Mesenchymal stem cell (in vitro differentiated cells and primary cell): ENCODE measurements at regions not wholly inside any gene's neighbourhood (a gene's known extent, or its start where the extent isn't known, plus 50 kb on each side); places are given as distances from the start of the nearest gene placed in this dataset.

ENCODE experiments used
- DNase-seq: peaks from one replicate; pipeline ENCODE4 v3.0.0-alpha.2; 2013
- H2AFZ ChIP-seq: one replicate; pipeline ENCODE4 v1.6.1; 2013; ENCODE audit warnings: low read depth, mild to moderate bottlenecking, control low read depth, inconsistent platforms, low read length, moderate library complexity
- H2AK5ac ChIP-seq: 2 replicates; pipeline ENCODE4 v1.6.1; 2013; ENCODE audit warnings: low read length, moderate library complexity, mild to moderate bottlenecking, inconsistent platforms; ENCODE audit not compliant: severe bottlenecking
- H2BK120ac ChIP-seq: one replicate; pipeline ENCODE4 v1.6.1; 2013; ENCODE audit warnings: low read depth, mild to moderate bottlenecking, inconsistent platforms, low read length, moderate library complexity
- H2BK12ac ChIP-seq, 2 experiments: one replicate each; pipeline ENCODE4 v1.6.1; 2013; ENCODE audit warnings: inconsistent platforms in 2 of 2, low read length in 2 of 2, mild to moderate bottlenecking in 2 of 2, moderate library complexity in 2 of 2, control low read depth in 1 of 2
- H2BK15ac ChIP-seq: one replicate; pipeline ENCODE4 v1.6.1; 2013; ENCODE audit warnings: mild to moderate bottlenecking, low read depth, inconsistent platforms; ENCODE audit not compliant: poor library complexity, severe bottlenecking
- H2BK5ac ChIP-seq: 2 replicates; pipeline ENCODE4 v1.6.1; 2013; ENCODE audit warnings: low read depth, mild to moderate bottlenecking, low read length, control low read depth, inconsistent platforms; ENCODE audit not compliant: poor library complexity, severe bottlenecking
- H3K14ac ChIP-seq, 2 experiments: one replicate each; pipeline ENCODE4 v1.6.1; 2013; ENCODE audit warnings: inconsistent platforms in 2 of 2, low read length in 2 of 2, control low read depth in 1 of 2, mild to moderate bottlenecking in 1 of 2, moderate library complexity in 1 of 2
- H3K18ac ChIP-seq, 2 experiments: one replicate each; pipeline ENCODE4 v1.6.1; 2013; ENCODE audit warnings: inconsistent platforms in 2 of 2, low read length in 2 of 2, control low read depth in 1 of 2, low read depth in 1 of 2, mild to moderate bottlenecking in 1 of 2
- H3K23ac ChIP-seq, 2 experiments: one replicate each; pipeline ENCODE4 v1.6.1; 2013; ENCODE audit warnings: inconsistent platforms in 2 of 2, low read length in 2 of 2, mild to moderate bottlenecking in 2 of 2, moderate library complexity in 2 of 2, control low read depth in 1 of 2
- H3K27ac ChIP-seq: 2 replicates; pipeline ENCODE4 v1.5.1; 2013; ENCODE audit warnings: mild to moderate bottlenecking, moderate library complexity, low read length, control low read depth, inconsistent platforms; ENCODE audit not compliant: poor library complexity, severe bottlenecking
- H3K27me3 ChIP-seq, 2 experiments: 2 replicates each; pipeline versions ENCODE4 v1.6.1 to v1.7.0; 2013; ENCODE audit warnings: low read length in 2 of 2, mild to moderate bottlenecking in 2 of 2, moderate library complexity in 2 of 2, control low read depth in 1 of 2, inconsistent platforms in 1 of 2; ENCODE audit not compliant: control insufficient read depth in 1 of 2, insufficient read depth in 1 of 2
- H3K36me3 ChIP-seq, 2 experiments: 2 replicates each; pipeline versions ENCODE4 v1.6.1 to v1.7.0; 2013; ENCODE audit warnings: low read length in 2 of 2, control low read depth in 1 of 2, inconsistent platforms in 1 of 2, low read depth in 1 of 2, mild to moderate bottlenecking in 1 of 2; ENCODE audit not compliant: insufficient read depth in 2 of 2, control insufficient read depth in 1 of 2
- H3K4ac ChIP-seq, 2 experiments: one replicate each; pipeline ENCODE4 v1.6.1; 2013; ENCODE audit warnings: inconsistent platforms in 2 of 2, low read length in 2 of 2, mild to moderate bottlenecking in 2 of 2, moderate library complexity in 2 of 2, control low read depth in 1 of 2, low read depth in 1 of 2
- H3K4me1 ChIP-seq: 2 replicates; pipeline ENCODE4 v1.6.1; 2013; ENCODE audit warnings: low read depth, low read length, control low read depth; ENCODE audit not compliant: control insufficient read depth, insufficient read depth
- H3K4me2 ChIP-seq: 2 replicates; pipeline ENCODE4 v1.6.1; 2013; ENCODE audit warnings: low read length, mild to moderate bottlenecking, inconsistent platforms; ENCODE audit not compliant: poor library complexity, severe bottlenecking
- H3K4me3 ChIP-seq, 2 experiments: 2 replicates each; pipeline versions ENCODE4 v1.5.1 to v1.7.0; 2013; ENCODE audit warnings: low read length in 2 of 2, mild to moderate bottlenecking in 2 of 2, control low read depth in 1 of 2, low read depth in 1 of 2; ENCODE audit not compliant: insufficient read depth in 1 of 2
- H3K79me1 ChIP-seq: replicated peaks from 2 replicates; pipeline ENCODE4 v1.6.1; 2013; ENCODE audit warnings: mild to moderate bottlenecking, control low read depth, low read length, inconsistent platforms; ENCODE audit not compliant: poor library complexity, severe bottlenecking
- H3K9ac ChIP-seq: 2 replicates; pipeline ENCODE4 v1.7.0; 2013; ENCODE audit warnings: mild to moderate bottlenecking, low read length, moderate library complexity
- H3K9me3 ChIP-seq: 2 replicates; pipeline ENCODE4 v1.7.0; 2013; ENCODE audit warnings: mild to moderate bottlenecking, low read length; ENCODE audit not compliant: control insufficient read depth
- H4K8ac ChIP-seq: one replicate; pipeline ENCODE4 v1.6.1; 2013; ENCODE audit warnings: inconsistent platforms, mild to moderate bottlenecking, low read length, moderate library complexity
- H4K91ac ChIP-seq: one replicate; pipeline ENCODE4 v1.6.1; 2013; ENCODE audit warnings: mild to moderate bottlenecking, low read length, inconsistent platforms
- WGBS: methylation state at CpG from one replicate; pipeline ENCODE4 v1.1.7; 2013; ENCODE audit warnings: mixed read lengths; 5-methylcytosine and 5-hydroxymethylcytosine counted together

- no peak overlapping the region for H4K8ac ChIP-seq
- H3K79me1 ChIP-seq: no peaks in the 10 kb centered on the region
- H4K91ac ChIP-seq: no peak overlapping the region
- H3K14ac ChIP-seq: no peak overlapping the region
- H3K27ac ChIP-seq: no peak overlapping the region
- no peaks in the 10 kb centered on the region for H3K9me3 ChIP-seq
- H3K9ac ChIP-seq: no peak overlapping the region
- no peak overlapping the region for H2BK15ac ChIP-seq
- H3K4ac ChIP-seq: no peak overlapping the region
- no peak for DNase-seq
- H3K4me3 ChIP-seq: no peak overlapping the region
- no peaks in the 10 kb centered on the region for H3K4me1 ChIP-seq
- H2BK5ac ChIP-seq: no peak overlapping the region
- H2BK12ac ChIP-seq: no peak overlapping the region
- H3K36me3 ChIP-seq: no peaks in the 10 kb centered on the region
- H3K4me2 ChIP-seq: no peak overlapping the region
- H3K18ac ChIP-seq: no peak overlapping the region
- H2BK120ac ChIP-seq: no peak overlapping the region
- H2AFZ ChIP-seq: no peak overlapping the region
- H3K27me3 ChIP-seq: no peaks in the 10 kb centered on the region
- no peak overlapping the region for H2AK5ac ChIP-seq
- no peak overlapping the region for H3K23ac ChIP-seq
Observed at GRCh38 chr3:20404741-20405100, 218.7 kb upstream of the SGO1 start.

- Histone ChIP-seq H3K4me3 (no peak overlapping the region), H3K4me1 (no peaks in the 10 kb centered on the region), H3K79me1 (no peaks in the 10 kb centered on the region), H3K36me3 (no peaks in the 10 kb centered on the region), H3K4me2 (no peak overlapping the region), H4K8ac (no peak overlapping the region), H2AK5ac (no peak overlapping the region), H3K27ac (no peak overlapping the region), H3K9ac (no peak overlapping the region), H2BK120ac (no peak overlapping the region), H3K23ac (no peak overlapping the region), H3K18ac (no peak overlapping the region), H3K14ac (no peak overlapping the region), H3K9me3 (no peaks in the 10 kb centered on the region), H4K91ac (no peak overlapping the region), H2BK5ac (no peak overlapping the region), H3K4ac (no peak overlapping the region), H3K27me3 (no peaks in the 10 kb centered on the region), H2AFZ (no peak overlapping the region), H2BK12ac (no peak overlapping the region), H2BK15ac (no peak overlapping the region)
- 62% methylated on average over 2 of the region's 3 CpGs for WGBS
- DNase-seq: no peak
Observed at GRCh38 chr3:20403986-20404740, 218.2 kb upstream of the SGO1 start.

- H3K23ac ChIP-seq: no peak overlapping the region
- WGBS: 84% methylated on average over 4 of the region's 4 CpGs
- no peak overlapping the region for H3K4me3 ChIP-seq
- H3K36me3 ChIP-seq: no peaks in the 10 kb centered on the region
- H3K4me1 ChIP-seq: no peaks in the 10 kb centered on the region
- H2AFZ ChIP-seq: no peak overlapping the region
- H3K18ac ChIP-seq: no peak overlapping the region
- H3K27ac ChIP-seq: no peak overlapping the region
- H2BK5ac ChIP-seq: no peak overlapping the region
- no peak overlapping the region for H2BK15ac ChIP-seq
- H3K4ac ChIP-seq: no peak overlapping the region
- H4K8ac ChIP-seq: no peak overlapping the region
- no peak overlapping the region for H4K91ac ChIP-seq
- DNase-seq: no peak
- H3K27me3 ChIP-seq: no peaks in the 10 kb centered on the region
- no peaks in the 10 kb centered on the region for H3K9me3 ChIP-seq
- no peak overlapping the region for H2AK5ac ChIP-seq
- no peak overlapping the region for H2BK120ac ChIP-seq
- no peak overlapping the region for H3K14ac ChIP-seq
- H3K9ac ChIP-seq: no peak overlapping the region
- no peak overlapping the region for H2BK12ac ChIP-seq
- no peaks in the 10 kb centered on the region for H3K79me1 ChIP-seq
- no peak overlapping the region for H3K4me2 ChIP-seq
Observed at GRCh38 chr3:20401253-20401652, 215.2 kb upstream of the SGO1 start.

GRCh38 chr3:20400686-20401085 lies 214.7 kb upstream of the SGO1 start:
- WGBS: no CpG with 5 or more reads among the region's 1 CpG
- no peak overlapping the region for H3K4me2 ChIP-seq
- no peaks in the 10 kb centered on the region for H3K4me1 ChIP-seq
- H3K27ac ChIP-seq: no peak overlapping the region
- no peak overlapping the region for H3K14ac ChIP-seq
- no peaks in the 10 kb centered on the region for H3K9me3 ChIP-seq
- H3K36me3 ChIP-seq: no peaks in the 10 kb centered on the region
- no peak overlapping the region for H3K18ac ChIP-seq
- no peak overlapping the region for H2BK120ac ChIP-seq
- no peaks in the 10 kb centered on the region for H3K79me1 ChIP-seq
- no peak overlapping the region for H2AK5ac ChIP-seq
- H2BK12ac ChIP-seq: no peak overlapping the region
- H4K8ac ChIP-seq: no peak overlapping the region
- no peak overlapping the region for H3K9ac ChIP-seq
- no peak for DNase-seq
- H2AFZ ChIP-seq: no peak overlapping the region
- H4K91ac ChIP-seq: no peak overlapping the region
- no peak overlapping the region for H3K23ac ChIP-seq
- H3K4ac ChIP-seq: no peak overlapping the region
- H2BK15ac ChIP-seq: no peak overlapping the region
- no peak overlapping the region for H3K4me3 ChIP-seq
- no peaks in the 10 kb centered on the region for H3K27me3 ChIP-seq
- H2BK5ac ChIP-seq: no peak overlapping the region
